ENCODE measurements at regions not wholly inside any gene's neighbourhood (a gene's known extent, or its start where the extent isn't known, plus 50 kb on each side); places are given as distances from the start of the nearest gene placed in this dataset.

DNA sequence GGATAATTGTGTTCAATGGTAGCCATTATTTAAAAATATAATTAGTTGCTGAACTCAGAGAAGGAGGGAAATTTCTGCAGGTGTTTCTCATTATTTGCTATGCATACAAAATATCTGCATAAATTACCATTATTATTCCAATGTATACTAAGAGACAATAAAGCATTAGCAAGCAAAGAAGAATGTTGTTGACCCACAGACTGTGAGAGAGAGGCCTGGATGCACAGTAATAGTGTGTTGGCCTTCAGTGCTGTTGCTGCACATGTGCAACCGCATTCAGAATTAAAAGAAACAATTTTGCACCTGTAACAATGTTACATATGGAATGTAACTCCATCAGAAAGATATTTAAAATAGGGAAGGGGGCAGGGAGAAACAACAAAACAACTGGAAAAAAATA, 155.6 kb upstream of the KCNH8 start:
- no peak for DNase-seq (ENCODE audit: insufficient read length, low spot score, missing footprints)
- no peaks in the 10 kb centered on the region for H3K79me2 ChIP-seq (ENCODE audit: insufficient read depth, low read length)
- no peak overlapping the region for H3K4me3 ChIP-seq (ENCODE audit: insufficient read depth, low read length)
- no peak overlapping the region for H2AFZ ChIP-seq (ENCODE audit: low read length)
- no peaks in the 10 kb centered on the region for H3K36me3 ChIP-seq (ENCODE audit: insufficient read depth, low read length)
- H3K27ac ChIP-seq (ENCODE audit: low read depth, low read length), result no peak overlapping the region
- TF ChIP-seq, protein P1, sequence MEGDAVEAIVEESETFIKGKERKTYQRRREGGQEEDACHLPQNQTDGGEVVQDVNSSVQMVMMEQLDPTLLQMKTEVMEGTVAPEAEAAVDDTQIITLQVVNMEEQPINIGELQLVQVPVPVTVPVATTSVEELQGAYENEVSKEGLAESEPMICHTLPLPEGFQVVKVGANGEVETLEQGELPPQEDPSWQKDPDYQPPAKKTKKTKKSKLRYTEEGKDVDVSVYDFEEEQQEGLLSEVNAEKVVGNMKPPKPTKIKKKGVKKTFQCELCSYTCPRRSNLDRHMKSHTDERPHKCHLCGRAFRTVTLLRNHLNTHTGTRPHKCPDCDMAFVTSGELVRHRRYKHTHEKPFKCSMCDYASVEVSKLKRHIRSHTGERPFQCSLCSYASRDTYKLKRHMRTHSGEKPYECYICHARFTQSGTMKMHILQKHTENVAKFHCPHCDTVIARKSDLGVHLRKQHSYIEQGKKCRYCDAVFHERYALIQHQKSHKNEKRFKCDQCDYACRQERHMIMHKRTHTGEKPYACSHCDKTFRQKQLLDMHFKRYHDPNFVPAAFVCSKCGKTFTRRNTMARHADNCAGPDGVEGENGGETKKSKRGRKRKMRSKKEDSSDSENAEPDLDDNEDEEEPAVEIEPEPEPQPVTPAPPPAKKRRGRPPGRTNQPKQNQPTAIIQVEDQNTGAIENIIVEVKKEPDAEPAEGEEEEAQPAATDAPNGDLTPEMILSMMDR (IDR thresholded peaks at IDR 0.05; ENCODE audit: extremely low read depth, low read depth, low read length), result no peak
- no peaks in the 10 kb centered on the region for H3K9me3 ChIP-seq (ENCODE audit: low read depth, low read length)
- H3K4me1 ChIP-seq (ENCODE audit: insufficient read depth, low read length), result no peaks in the 10 kb centered on the region
- H3K4me2 ChIP-seq (ENCODE audit: insufficient read depth, low read length), result no peak overlapping the region
- no peaks in the 10 kb centered on the region for H3K27me3 ChIP-seq (ENCODE audit: insufficient read depth, low read length)
- H4K20me1 ChIP-seq (ENCODE audit: insufficient read depth, low read length), result no peaks in the 10 kb centered on the region

DNA sequence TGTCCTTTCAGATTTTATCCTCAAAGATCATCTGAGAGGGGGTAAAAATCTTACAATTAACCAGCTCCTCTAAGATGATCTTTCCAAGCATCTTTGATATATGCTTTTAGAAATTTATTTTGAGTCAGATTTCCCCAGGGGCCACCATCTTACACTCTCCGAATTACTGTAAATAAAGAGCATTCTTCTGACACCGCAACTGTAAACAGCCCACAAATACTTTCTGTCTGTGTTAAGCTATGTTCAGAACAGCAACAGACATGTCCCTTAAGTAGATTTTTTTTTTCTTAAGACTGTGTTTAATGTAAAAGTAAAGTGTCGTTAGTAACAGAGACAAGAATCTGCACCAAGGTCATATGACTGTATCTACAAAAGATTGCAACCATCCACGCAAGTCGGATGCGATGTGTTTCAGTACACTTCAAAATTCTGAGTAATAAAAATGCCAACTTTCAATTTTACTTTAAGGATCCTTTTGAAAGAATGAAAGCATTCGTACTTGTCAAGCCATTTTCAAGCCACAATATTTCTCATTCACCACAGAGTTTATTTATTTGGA, 159.0 kb upstream of the KCNH8 start:
- Histone ChIP-seq H3K4me3 (ENCODE audit: insufficient read depth, low read length) (no peak overlapping the region), H3K27me3 (ENCODE audit: insufficient read depth, low read length) (no peaks in the 10 kb centered on the region), H3K4me1 (ENCODE audit: insufficient read depth, low read length) (no peaks in the 10 kb centered on the region), H4K20me1 (ENCODE audit: insufficient read depth, low read length) (no peaks in the 10 kb centered on the region), H3K4me2 (ENCODE audit: insufficient read depth, low read length) (no peak overlapping the region), H2AFZ (ENCODE audit: low read length) (no peak overlapping the region), H3K9me3 (ENCODE audit: low read depth, low read length) (no peaks in the 10 kb centered on the region), H3K27ac (ENCODE audit: low read depth, low read length) (no peak overlapping the region), H3K36me3 (ENCODE audit: insufficient read depth, low read length) (no peaks in the 10 kb centered on the region), H3K79me2 (ENCODE audit: insufficient read depth, low read length) (no peaks in the 10 kb centered on the region)
- TF ChIP-seq, protein P1 (IDR thresholded peaks at IDR 0.05; ENCODE audit: extremely low read depth, low read depth, low read length), result no peak
- no peak for DNase-seq (ENCODE audit: insufficient read length, low spot score, missing footprints)

DNA sequence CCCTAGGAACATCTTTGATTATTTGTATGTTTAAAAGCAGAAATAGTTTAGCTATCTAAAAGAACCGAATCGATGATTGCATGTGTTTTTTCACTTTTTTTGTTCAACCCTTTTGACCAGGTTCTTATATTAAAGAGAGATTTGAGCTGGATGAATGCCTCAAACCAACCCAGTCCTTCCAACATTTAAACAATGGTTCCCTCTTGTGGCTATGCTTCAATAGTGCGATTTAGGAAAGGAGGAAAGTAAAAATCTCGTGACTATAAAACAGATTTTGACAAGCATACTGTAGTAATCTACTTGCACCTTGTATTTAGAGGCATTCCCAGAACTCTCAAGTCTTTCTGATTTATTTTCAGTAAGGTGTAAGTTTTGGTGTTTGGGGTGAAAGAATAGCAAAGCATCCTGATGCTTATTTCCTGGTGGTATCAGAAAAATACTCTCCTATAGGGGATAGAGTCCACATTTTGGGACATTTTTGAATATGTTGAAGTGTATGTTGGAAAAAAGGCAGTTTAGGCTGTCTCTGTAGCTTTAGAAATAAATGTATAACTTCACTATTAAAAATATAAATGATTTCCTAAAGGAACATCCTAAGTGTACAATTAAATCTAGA, 159.6 kb upstream of the KCNH8 start:
- Histone ChIP-seq H3K36me3 (ENCODE audit: insufficient read depth, low read length) (no peaks in the 10 kb centered on the region), H3K9me3 (ENCODE audit: low read depth, low read length) (no peaks in the 10 kb centered on the region), H3K79me2 (ENCODE audit: insufficient read depth, low read length) (no peaks in the 10 kb centered on the region), H3K27ac (ENCODE audit: low read depth, low read length) (no peak overlapping the region), H3K4me3 (ENCODE audit: insufficient read depth, low read length) (no peak overlapping the region), H3K4me1 (ENCODE audit: insufficient read depth, low read length) (no peaks in the 10 kb centered on the region), H2AFZ (ENCODE audit: low read length) (no peak overlapping the region), H4K20me1 (ENCODE audit: insufficient read depth, low read length) (no peaks in the 10 kb centered on the region), H3K4me2 (ENCODE audit: insufficient read depth, low read length) (no peak overlapping the region), H3K27me3 (ENCODE audit: insufficient read depth, low read length) (no peaks in the 10 kb centered on the region)
- DNase-seq (ENCODE audit: insufficient read length, low spot score, missing footprints), result no peak
- TF ChIP-seq, protein P1 (IDR thresholded peaks at IDR 0.05; ENCODE audit: extremely low read depth, low read depth, low read length), result no peak

DNA sequence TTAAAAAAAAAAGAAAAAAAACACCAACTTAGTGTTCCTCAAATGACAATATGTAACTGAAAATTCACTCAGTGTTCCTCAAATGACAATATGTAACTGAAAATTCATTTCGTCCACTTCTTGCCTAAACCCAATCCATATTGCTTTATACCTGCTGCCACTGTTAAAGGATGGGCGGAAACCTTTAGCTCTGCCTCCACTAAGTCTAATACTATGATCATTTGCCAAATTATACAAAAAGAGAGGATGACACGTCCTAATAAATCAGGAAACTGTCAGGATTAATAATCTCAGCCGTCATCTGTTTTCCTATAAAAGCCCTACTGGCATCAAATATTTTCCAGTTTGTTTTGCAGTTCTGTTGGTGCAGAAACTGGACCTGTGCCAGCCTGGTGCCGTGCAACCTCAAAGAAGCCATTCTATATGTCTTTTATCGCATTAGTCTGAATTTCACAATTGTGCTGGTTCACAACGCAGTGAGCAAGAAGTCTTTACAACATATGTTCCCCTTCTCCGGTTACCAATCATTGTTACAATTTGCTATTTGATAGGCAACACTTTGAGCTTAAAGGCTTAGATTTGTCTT, 160.4 kb upstream of the KCNH8 start:
- TF ChIP-seq, protein P1 (IDR thresholded peaks at IDR 0.05; ENCODE audit: extremely low read depth, low read depth, low read length), result no peak
- H3K4me1 ChIP-seq (ENCODE audit: insufficient read depth, low read length), result no peaks in the 10 kb centered on the region
- no peaks in the 10 kb centered on the region for H3K36me3 ChIP-seq (ENCODE audit: insufficient read depth, low read length)
- DNase-seq (ENCODE audit: insufficient read length, low spot score, missing footprints), result no peak
- no peaks in the 10 kb centered on the region for H4K20me1 ChIP-seq (ENCODE audit: insufficient read depth, low read length)
- H3K79me2 ChIP-seq (ENCODE audit: insufficient read depth, low read length), result no peaks in the 10 kb centered on the region
- H3K9me3 ChIP-seq (ENCODE audit: low read depth, low read length), result no peaks in the 10 kb centered on the region
- no peaks in the 10 kb centered on the region for H3K27me3 ChIP-seq (ENCODE audit: insufficient read depth, low read length)
- H3K4me2 ChIP-seq (ENCODE audit: insufficient read depth, low read length), result no peak overlapping the region
- H2AFZ ChIP-seq (ENCODE audit: low read length), result no peak overlapping the region
- no peak overlapping the region for H3K27ac ChIP-seq (ENCODE audit: low read depth, low read length)
- H3K4me3 ChIP-seq (ENCODE audit: insufficient read depth, low read length), result no peak overlapping the region

Measured in osteoblast (primary cell).